Mucosa of descending colon (tissue), 3 donors: ENCODE measurements at regions not wholly inside any gene's neighbourhood (a gene's known extent, or its start where the extent isn't known, plus 50 kb on each side); places are given as distances from the start of the nearest gene placed in this dataset.

ENCODE experiments used
- ATAC-seq: fragments of 200-7000 bp; cut with Tn5 transposase; one replicate; pipeline ENCODE4 v1.9.1; 2020; ENCODE audit warnings: mild to moderate bottlenecking, moderate library complexity
- DNase-seq, 3 donors: peaks; one replicate each; pipeline ENCODE4 v3.0.0-alpha.2; 2020
- H3K36me3 ChIP-seq: fragments of 200-600 bp; one replicate; pipeline ENCODE4 v1.8.0; 2021; ENCODE audit warnings: low read depth, mild to moderate bottlenecking
- H3K4me1 ChIP-seq: fragments of 200-600 bp; one replicate; pipeline ENCODE4 v1.8.0; 2021; ENCODE audit warnings: low read depth, mild to moderate bottlenecking
- H3K4me3 ChIP-seq: fragments of 200-600 bp; one replicate; pipeline ENCODE4 v1.8.0; 2021; ENCODE audit warnings: mild to moderate bottlenecking
- H3K9me3 ChIP-seq: fragments of 200-600 bp; one replicate; pipeline ENCODE4 v1.8.0; 2021; ENCODE audit warnings: mild to moderate bottlenecking
- intact Hi-C, 2 donors: fragments of 100-400 bp; cut with DNase I in 1 of 2; cut with micrococcal nuclease in 1 of 2; formaldehyde crosslinking; loops; one replicate each; pipeline versions ENCODE4 v1.11.0 to v1.11.1; 2022; cut with DNase I, micrococcal nuclease
- TF ChIP-seq, protein P1 (sequence below): fragments of 200-600 bp; IDR thresholded peaks from one replicate; pipeline ENCODE4 v1.8.0; 2022; ENCODE audit warnings: antibody characterized with exemption, mild to moderate bottlenecking
- donor health status: DM: no; HTN: no; CAD: no; lungs with moderate emphysema.
- donor health status: DM: no; HTN: no; CAD: no.
- donor health status: DM: no; HTN: yes; CAD: no.

DNA sequence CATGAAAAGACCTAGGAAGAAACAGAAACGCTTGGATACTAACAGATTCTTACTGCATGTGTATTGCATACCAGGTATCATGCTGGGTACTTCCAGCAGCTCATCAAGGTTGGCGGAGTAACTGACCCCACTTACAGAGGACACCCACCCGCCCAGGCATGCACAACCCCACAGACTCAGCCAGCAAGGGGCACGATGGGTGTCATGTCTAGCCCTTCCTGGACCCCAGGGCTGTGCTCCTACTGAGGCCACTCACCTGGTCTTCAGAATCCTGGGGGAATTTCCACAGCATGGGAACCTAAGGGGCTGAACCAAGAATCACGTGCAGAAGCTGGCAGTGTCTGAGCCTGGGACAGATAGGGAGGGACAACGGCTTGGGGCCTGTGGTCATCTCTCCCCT is 134.1 kb upstream of the ZNF32 start:
- DNase-seq (no peak), ATAC-seq (no peak)
- Histone ChIP-seq H3K9me3 (no peaks in the 10 kb centered on the region), H3K4me1 (no peaks in the 10 kb centered on the region), H3K4me3 (no peak overlapping the region), H3K36me3 (no peaks in the 10 kb centered on the region)
- intact Hi-C loops: no loop called here
- TF ChIP-seq, protein P1, sequence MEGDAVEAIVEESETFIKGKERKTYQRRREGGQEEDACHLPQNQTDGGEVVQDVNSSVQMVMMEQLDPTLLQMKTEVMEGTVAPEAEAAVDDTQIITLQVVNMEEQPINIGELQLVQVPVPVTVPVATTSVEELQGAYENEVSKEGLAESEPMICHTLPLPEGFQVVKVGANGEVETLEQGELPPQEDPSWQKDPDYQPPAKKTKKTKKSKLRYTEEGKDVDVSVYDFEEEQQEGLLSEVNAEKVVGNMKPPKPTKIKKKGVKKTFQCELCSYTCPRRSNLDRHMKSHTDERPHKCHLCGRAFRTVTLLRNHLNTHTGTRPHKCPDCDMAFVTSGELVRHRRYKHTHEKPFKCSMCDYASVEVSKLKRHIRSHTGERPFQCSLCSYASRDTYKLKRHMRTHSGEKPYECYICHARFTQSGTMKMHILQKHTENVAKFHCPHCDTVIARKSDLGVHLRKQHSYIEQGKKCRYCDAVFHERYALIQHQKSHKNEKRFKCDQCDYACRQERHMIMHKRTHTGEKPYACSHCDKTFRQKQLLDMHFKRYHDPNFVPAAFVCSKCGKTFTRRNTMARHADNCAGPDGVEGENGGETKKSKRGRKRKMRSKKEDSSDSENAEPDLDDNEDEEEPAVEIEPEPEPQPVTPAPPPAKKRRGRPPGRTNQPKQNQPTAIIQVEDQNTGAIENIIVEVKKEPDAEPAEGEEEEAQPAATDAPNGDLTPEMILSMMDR: no peak

DNA sequence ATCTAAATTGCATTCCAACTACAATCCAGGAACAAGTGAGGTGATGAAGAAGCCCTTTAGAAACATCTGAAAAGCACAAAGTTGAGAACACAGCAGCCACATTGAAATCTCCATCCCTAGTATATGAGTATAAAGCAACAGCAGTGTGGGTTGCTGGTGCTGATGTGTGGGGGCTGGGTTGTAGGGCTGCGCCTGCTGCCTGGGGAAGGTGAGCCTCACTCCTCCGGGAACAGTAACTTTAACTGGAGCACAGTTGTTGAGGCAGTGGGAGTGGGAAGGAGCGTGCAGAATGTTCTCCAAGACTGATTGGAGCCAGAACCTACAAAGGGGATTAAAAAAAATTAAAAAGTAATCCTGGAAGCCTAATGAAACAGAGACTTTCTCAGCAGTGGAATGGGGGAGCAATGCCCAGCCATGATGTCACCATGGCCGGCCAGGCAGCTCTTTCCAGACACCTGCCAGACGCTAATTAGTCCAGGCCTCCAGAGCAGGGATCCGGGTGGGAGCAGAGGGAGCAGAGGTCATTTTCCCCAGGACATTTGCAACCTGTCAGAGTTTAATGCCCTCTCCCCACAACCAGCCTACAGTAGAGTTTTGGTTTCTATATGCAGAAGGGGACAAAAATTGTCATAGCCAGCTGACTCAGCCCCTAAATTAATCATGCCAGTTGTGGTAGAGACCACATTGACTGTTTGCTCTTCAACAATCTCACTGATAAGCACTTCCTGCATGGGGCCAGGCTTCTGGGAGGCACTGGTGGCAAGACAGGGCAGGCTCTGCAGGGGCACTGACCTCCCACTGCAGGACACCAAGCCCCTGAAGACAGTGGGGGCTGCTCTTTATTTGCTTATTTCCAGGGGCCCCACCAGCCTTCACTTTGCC is 133.0 kb upstream of the ZNF32 start:
- H3K9me3 ChIP-seq: no peaks in the 10 kb centered on the region
- H3K4me3 ChIP-seq: no peak overlapping the region
- intact Hi-C loops: no loop called here
- TF ChIP-seq, protein P1: no peak
- H3K36me3 ChIP-seq: no peaks in the 10 kb centered on the region
- no peaks in the 10 kb centered on the region for H3K4me1 ChIP-seq
- peak; percentile 53 for ATAC-seq
- DNase-seq: no peak

DNA sequence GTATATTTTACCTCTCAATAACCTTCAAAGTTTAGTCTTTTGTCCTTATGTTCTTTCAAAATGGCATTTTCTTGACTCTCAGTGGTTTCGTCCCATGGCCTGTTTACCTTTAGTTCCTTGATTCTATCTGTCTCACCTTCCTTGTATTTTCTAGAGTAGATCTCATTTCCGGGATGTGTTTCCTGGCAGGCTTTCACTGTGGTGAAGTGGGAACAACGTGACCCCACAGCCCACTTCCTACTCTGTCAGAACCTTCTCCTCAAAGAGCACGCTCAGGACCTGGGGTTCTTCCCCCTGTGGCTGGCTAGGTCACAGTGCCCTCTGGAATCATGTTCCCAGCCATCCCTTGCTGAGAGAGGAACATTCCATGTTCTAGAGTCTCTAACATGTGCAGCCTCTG is 129.9 kb upstream of the ZNF32 start:
- Histone ChIP-seq H3K9me3 (no peaks in the 10 kb centered on the region), H3K36me3 (no peaks in the 10 kb centered on the region), H3K4me1 (no peaks in the 10 kb centered on the region), H3K4me3 (no peak overlapping the region)
- DNase-seq (no peak), ATAC-seq (no peak)
- intact Hi-C loops: no loop called here
- TF ChIP-seq, protein P1: no peak

DNA sequence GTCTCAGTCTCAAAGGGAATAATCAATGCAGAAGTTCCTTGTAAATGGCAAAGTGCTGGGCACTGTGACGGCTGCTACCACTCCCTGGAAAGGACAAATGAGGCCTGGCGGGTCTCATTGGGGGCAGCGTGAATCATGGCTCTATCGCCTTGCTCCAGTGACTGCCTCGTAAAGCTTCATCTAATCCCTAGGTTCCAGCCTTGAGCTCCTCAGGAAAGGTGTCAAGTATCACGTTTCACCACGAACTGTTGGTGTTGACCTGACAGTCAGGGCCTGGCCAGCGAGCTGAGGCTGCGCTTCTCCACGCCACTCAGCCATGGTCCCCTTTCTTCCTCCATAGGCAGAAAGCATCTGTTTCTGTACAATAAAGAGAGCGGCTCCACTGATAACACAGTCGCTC is 126.7 kb upstream of the ZNF32 start:
- intact Hi-C loops: no loop called here
- Histone ChIP-seq H3K36me3 (no peaks in the 10 kb centered on the region), H3K4me1 (no peaks in the 10 kb centered on the region), H3K4me3 (no peak overlapping the region), H3K9me3 (no peaks in the 10 kb centered on the region)
- no peak for ATAC-seq
- TF ChIP-seq, protein P1: no peak
- DNase-seq: no peak

DNA sequence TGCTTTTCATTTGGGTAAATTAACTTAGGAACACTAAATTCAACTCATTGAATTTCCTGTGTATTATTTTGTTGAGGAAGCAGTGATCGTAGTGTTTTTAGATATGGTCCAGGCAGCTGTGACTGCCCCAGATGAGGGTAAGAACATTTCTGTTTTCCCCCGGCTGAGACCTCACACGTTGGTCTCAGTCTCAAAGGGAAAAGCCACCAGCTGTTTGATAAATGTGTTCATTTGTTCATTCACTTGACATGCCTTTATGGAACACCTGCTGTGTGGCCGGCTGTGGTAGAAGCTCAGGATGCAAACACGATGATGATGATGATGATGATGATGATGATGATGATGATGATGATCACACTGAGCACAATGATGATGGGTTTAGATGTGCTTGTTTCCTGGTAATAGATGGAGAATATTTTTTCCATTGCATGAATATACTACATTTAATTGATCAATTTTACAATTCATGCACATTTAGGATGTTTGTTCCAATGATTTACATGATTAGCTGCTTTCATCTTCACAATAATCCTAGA is 125.6 kb upstream of the ZNF32 start:
- ATAC-seq (no peak), DNase-seq (no peak)
- Histone ChIP-seq H3K4me3 (no peak overlapping the region), H3K36me3 (no peaks in the 10 kb centered on the region), H3K4me1 (no peaks in the 10 kb centered on the region), H3K9me3 (no peaks in the 10 kb centered on the region)
- TF ChIP-seq, protein P1: no peak
- intact Hi-C loops: no loop called here
